HG03342 (cell line): ENCODE measurements at regions not wholly inside any gene's neighbourhood (a gene's known extent, or its start where the extent isn't known, plus 50 kb on each side); places are given as distances from the start of the nearest gene placed in this dataset.

Experiments
- ATAC-seq: cut with Tn5 transposase; IDR thresholded peaks from one replicate; pipeline ENCODE4 v1.9.1; 2021; ENCODE audit warnings: mild to moderate bottlenecking, moderate library complexity; ENCODE audit not compliant: unreplicated experiment

DNA sequence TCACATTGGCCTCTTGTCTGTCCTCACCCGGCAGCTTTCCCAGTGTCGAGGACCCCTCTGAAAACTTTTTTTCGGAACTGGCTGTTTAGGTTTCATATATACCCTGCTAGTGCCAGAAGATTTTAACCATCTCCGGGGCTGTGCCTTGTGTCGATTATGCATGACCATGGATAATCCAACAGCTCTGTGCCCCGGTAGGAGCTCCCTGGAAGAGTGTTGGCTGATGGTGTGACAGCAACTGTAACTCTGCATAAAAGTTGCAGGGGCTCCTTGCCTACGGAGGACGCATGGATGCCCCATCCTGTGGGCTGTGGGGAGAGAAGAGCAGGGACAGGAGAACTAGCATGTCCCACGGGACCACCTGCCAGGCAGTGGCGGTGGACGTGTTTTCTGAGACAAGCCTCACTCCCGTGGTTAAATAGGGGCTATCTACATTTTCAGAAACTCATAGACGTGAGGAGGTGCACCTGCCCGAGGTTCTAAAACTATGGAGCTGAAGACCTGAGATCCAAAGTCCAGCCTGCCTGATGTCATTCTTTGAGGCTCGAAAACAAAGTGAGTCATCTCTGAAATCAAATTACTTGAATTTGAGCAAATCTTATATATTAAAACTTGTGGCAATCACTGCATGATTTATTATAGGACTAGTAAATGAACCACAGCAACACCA is 437.2 kb upstream of the HS6ST1 start:
- ATAC-seq, result no peak

DNA sequence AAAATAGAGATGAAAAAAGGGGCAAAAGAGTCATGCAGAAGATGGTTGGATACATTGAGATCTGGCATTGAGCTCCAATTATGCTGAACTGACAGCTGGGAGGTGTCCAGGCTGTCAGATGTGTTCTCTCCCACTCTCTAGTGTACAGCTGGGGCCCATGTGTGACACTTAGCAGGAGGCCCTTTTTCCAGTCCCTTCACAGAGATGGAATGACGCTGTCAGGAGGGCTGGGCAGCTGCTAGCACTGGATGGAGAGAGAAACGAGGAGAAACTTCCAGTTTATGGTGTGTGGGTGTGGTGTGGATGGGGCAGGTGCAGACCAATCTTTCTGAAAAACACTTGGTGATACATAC is 437.7 kb upstream of the HS6ST1 start:
- ATAC-seq, result no peak

GRCh38 chr2:128765811-128766210 is 447.1 kb upstream of the HS6ST1 start:
- ATAC-seq, result no peak

DNA sequence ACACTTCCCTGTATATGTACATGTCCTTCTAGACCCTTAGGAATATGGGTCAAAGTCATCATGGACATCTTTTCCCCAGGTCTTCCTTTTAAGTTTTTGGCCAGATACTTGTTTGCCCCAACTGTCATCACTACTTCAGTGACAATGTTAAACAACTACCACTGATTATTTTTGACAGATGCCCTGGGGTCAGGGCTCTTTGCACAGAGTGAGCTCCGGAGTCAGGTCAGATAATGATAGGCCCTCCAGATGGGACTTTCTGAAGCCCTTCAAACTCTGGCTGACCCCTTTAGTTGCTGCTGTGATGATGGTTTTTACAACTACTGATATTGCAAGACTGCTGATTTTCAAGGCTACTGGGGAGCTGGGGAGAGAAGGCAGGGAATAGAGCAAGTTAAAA is 449.4 kb upstream of the HS6ST1 start:
- no peak for ATAC-seq

GRCh38 chr2:128769457-128770142 is 450.9 kb upstream of the HS6ST1 start:
- ATAC-seq, result no peak

DNA sequence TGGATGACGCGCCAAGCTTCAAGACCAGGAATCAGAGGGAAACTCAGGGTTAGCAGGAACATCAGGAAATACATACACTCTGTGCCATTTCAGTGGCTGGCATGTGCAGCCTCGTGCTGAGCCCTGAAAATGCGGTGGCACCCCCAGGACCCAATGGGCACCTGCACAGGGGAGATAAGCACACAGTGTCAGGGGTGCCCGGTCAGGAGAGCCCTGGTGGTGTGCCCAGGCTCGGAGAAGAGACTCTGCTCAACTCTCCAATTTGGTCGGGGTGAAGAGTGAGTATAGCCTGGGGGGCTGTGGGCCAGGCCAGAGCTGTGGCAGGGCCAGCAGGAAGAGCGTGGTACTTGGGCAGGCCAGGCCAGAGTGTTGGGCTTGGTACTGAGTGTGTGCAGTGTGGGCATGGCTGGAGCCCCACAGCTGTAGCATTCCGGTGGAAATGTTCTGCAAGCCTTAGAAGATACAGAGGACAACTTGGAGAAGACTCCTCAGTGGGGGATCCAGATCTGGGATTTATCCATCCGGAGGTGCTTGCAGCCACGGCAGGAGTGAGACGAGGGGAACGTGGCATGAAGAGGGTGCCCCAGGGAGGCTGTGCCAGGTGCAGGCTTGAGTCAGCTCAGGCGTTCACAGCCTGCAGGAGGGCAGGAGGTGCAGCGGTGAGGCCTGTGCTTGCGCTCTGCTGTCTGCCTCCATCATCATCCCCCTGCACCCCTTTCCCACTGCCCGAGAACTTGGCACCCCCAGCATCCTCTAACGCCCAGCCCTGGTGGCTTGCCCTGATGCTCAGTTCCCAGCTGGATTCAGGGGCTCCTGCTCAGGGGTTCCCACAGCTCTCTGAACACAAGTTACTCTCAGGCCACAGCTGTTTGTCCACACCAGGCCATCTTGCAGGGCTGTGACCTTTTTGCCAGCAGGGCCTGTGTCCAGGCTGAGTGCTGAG is 451.7 kb upstream of the HS6ST1 start:
- ATAC-seq, result no peak

DNA sequence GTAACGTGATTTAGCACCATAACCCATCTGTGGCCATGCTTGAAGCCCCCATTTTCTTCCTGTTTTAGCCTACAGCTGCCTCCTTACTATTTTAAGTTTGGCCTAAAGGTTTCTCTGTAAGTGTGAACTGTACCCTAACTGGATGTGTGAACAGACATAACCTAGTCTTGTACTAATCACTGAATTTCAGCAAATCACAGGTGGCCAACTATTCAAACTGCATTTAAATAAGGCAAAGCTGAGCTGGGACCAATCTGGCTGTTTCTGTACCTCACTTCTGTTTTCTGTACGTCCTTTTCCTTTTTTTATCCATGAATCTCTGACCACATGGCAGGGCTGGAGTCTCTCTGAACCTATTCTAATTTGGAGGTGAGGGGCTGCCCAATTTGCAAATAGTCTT is 452.7 kb upstream of the HS6ST1 start:
- no peak for ATAC-seq

GRCh38 chr2:128772671-128773070 is 454.0 kb upstream of the HS6ST1 start:
- ATAC-seq, result no peak

DNA sequence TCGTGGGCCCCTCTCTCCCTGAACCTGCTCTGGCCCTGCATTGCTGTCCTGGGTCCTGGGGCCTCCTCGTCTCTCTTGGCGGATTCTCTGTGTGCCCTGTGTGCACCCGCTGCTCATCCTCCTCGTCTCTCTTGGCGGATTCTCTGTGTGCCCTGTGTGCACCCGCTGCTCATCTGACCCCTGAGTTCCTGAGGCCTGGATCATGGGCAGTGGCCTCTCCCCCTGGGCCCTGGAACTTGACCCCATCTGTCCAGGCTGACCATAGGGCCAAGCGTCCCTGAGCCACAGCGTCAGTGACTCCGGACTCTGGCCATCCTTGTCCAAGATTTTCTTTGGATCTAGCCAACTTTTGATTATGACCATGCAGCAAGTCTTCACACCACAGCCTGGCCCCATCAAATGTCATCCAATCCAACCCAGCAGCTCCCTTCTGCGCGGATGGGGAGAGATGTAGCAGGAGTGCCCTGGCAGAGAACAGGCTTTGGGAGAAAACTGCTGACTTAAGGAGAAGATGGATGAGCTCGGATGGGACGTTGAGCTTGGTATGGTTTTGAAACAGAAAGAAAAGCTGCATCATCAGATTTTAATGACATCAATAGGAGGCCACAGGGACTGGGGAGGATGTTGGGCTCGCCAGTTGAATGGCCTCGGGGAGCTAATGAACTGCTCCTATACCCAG is 455.1 kb upstream of the HS6ST1 start:
- ATAC-seq, result no peak

- ATAC-seq, result no peak
Measured at GRCh38 chr2:128774320-128775216, 455.9 kb upstream of the HS6ST1 start.

DNA sequence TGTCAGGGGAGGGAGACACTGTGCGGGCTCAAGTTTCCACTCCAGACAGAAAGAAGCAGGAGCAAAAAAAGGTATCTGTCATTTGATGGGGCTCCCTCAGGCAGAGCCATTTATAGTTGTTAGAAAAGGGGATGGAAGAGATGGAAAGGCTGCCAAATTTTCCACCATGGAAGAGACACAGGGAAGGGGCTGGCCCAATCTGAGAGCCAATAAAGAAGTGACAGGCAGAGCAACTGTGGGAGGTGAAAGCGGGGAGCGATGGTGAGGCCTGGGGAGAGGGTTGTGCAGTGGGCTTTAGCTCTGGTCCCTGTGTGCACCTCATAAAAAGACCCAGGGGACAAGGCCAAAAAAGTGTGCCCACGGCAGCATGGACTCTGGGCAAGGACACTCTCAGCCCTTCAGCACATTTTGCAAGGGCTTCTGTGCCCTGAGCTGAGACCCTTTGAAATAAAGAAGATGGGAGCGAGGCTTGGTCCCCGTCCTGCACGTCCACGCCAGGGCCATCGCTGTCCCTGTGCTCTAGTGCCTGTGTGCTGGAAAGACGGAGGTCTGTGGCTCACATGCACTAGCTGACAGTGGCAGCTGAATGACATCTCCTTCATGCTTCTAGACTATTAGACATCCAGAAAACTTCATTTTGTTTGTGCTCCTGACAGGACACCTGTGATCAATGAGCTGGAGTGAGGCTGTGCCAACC is 456.7 kb upstream of the HS6ST1 start:
- ATAC-seq, result no peak

- no peak for ATAC-seq
Measured at GRCh38 chr2:128775914-128776285, 457.2 kb upstream of the HS6ST1 start.

GRCh38 chr2:128776461-128777195 is 458.0 kb upstream of the HS6ST1 start:
- no peak for ATAC-seq

DNA sequence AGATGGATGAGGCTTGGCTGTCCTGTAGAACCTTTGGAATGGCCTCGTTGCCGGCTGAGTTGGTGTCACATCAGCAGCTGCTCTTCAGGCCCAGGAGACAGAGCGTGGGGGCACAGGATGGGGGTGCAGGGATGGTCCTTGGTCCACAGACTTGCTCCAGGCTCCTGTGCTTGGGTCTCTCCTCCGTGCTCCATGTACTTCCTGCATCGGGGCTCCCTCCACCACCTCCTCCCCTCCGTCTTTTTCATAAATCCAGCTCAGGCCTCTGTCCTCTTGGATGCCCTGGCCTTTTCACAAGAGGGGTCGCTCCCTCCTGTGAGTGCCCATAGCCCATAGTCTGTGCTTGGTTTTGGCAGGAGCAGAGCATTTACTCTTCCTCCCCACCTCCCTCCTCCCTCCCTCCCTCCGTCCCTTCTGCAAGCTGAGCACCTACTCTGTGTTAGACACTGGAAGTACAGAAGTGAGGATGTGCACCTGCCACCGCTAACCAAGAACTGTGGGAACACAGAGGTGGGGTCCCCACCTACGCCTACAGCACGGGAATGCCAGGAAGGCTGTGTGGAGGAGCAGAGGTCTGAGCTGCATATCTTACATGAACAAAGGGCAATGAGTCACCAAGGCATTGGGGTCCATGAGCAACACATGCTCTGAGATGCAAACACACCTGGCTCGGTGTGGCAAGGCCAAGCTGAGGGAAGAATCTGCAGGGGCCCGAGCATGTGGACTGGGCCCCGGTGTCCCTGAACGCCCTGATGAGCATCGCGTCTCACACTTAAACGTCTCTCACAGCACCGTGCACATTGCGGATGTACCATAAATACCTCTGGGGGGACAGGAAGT is 458.7 kb upstream of the HS6ST1 start:
- no peak for ATAC-seq

GRCh38 chr2:128778843-128779242 is 460.2 kb upstream of the HS6ST1 start:
- ATAC-seq, result no peak

DNA sequence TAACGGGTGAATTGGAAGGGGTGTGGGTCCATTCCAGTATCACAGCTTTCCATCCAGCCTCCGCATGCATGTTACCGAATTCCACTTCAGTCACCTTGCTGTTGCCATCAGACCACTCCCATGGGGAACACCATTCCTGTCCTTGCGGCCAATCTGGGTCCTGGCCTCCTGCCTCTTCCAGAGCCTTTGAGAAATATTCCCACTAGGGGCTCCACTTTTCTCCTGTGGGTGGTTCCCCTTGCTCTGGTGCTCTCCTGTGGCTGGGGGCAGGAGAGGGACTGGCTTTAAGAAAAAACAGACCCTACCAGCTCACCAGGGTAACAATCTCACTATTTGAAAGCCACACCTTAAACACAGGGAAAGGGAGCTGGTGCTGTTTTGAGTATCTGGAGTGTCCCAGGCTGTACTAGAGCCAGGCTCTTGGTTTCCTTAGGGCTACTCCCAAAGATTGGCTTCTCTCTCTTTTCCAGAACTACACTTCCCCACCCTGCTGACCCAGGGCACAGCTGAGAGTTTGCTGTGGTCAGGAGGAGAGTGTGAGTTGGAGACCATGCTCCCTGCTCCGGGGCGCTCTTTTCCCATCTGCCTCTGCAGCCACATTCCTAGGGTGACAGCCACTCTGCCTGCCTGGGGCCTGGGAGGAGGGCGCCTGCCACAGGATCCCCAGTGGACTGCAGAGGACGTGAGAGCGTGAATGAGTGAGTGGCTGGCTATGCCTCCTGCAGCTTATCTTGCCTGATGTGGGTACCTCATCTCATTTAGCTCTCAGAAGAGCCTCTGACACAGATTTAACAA is 460.8 kb upstream of the HS6ST1 start:
- no peak for ATAC-seq

DNA sequence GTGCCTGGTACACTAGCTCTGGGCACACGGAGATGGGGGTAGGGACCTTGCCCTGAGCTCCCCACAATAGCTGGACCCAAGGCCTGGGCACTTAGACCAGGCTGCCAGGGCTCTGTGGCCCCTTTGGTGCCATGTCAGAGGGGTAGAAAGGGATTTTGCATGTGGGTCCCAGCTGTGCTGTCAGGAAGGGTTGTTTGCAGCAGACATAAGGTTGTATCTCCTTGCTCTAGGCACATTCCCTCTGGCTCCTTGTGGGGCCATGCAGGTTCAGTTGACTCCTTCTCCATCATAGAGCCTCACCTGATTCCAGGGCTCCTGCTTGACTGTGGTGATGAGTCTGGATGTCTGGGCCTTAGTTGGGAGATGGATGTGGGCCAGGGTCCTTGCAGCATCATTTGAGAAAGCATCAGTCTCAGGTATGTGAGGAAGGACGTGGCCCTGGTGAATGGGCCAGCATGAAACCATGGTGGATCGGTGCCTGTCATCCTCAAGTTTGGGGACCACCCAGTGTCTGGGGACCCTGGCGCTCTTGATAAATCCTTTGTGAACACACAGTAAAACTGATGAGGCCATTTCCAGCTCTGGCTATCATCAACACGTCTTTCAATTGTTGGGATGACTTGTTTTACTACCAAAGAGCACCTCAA is 461.9 kb upstream of the HS6ST1 start:
- no peak for ATAC-seq
